Stimulated activated naive CD8-positive, alpha-beta T cell treated with anti-CD3 and anti-CD28 coated beads, Interleukin-15, amount 100 ng/mL, for 72 hours (primary cell): ENCODE measurements at regions not wholly inside any gene's neighbourhood (a gene's known extent, or its start where the extent isn't known, plus 50 kb on each side); places are given as distances from the start of the nearest gene placed in this dataset.

Source experiments
- ATAC-seq: fragments of 150-1000 bp; cut with Tn5 transposase; 2 replicates; pipeline ENCODE4 v1.10.0; 2021; ENCODE audit warnings: mild to moderate bottlenecking, moderate library complexity
- DNase-seq, 2 donors: peaks; one replicate each; pipeline ENCODE4 v3.0.0; 2021 to 2022
- H3K27ac Mint-ChIP-seq, 2 donors: one replicate each; pipeline ENCODE4 v1.8.0; 2022; ENCODE audit warnings: mild to moderate bottlenecking in 2 of 2, mixed read lengths in 2 of 2, moderate library complexity in 2 of 2
- H3K27me3 Mint-ChIP-seq: one replicate; pipeline ENCODE4 v1.8.0; 2022; ENCODE audit warnings: mixed read lengths
- H3K4me1 Mint-ChIP-seq: one replicate; pipeline ENCODE4 v1.8.0; 2022; ENCODE audit warnings: mild to moderate bottlenecking, mixed read lengths
- H3K4me3 Mint-ChIP-seq, 2 donors: one replicate each; pipeline ENCODE4 v1.8.0; 2022; ENCODE audit warnings: mild to moderate bottlenecking in 2 of 2, mixed read lengths in 2 of 2, moderate library complexity in 1 of 2
- H3K9me3 Mint-ChIP-seq, 2 donors: one replicate each; pipeline ENCODE4 v1.8.0; 2022; ENCODE audit warnings: mixed read lengths in 2 of 2

- Mint-ChIP-seq H3K4me3 (no peak overlapping the region), H3K4me1 (no peaks in the 10 kb centered on the region), H3K9me3 (peaks cover 16 to 21% of the 10 kb centered on the region in 2 donors), H3K27ac (peak overlapping the region in 1 of 2 donors; percentile 23), H3K27me3 (no peaks in the 10 kb centered on the region)
- DNase-seq = no peak
- no peak for ATAC-seq
Measured at GRCh38 chr5:54601411-54602230, 84.1 kb downstream of the SNX18 start.
